GM21825 (cell line): ENCODE measurements at regions not wholly inside any gene's neighbourhood (a gene's known extent, or its start where the extent isn't known, plus 50 kb on each side); places are given as distances from the start of the nearest gene placed in this dataset.

Source experiments
- ATAC-seq: cut with Tn5 transposase; IDR thresholded peaks from one replicate; pipeline ENCODE4 v1.9.1; 2021; ENCODE audit warnings: mild to moderate bottlenecking, moderate library complexity; ENCODE audit not compliant: unreplicated experiment

DNA sequence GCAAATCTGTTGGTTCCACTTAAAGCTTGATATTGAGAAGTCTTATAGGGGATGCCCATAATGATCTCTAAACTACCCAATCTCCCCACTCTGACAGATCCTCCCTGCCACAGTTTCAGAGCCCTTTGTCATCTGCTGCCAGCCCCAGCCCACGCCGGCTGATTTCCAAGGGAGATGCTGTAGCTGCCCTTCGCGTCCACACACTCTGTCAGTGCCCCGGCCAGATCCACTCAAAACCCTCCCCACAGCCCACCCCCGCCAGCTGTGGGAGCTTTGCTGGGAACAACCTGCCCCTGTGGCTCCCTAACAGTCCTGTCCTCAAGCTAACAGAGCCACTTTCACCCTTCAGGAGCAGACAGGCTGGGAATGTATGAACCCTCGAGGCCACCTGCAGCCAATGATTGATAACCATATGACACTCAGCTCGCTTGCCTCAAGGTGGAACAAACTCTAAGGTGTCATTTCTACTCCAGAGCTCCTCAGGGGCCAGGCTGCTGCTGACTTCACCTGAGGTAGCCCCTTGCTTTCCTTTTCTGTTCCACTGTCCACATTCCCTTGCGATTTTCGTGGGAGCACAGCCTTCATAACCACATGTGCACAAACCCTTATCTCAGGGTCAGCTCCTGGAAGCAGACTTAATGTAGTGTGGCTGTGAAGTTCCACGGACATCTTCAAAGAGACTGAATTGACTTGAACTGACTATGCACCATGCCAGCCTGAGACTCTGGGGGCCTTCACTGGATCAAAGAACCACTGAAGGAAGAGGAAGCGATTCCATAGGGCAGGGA is 92.6 kb upstream of the LGALSL start:
- no peak for ATAC-seq

DNA sequence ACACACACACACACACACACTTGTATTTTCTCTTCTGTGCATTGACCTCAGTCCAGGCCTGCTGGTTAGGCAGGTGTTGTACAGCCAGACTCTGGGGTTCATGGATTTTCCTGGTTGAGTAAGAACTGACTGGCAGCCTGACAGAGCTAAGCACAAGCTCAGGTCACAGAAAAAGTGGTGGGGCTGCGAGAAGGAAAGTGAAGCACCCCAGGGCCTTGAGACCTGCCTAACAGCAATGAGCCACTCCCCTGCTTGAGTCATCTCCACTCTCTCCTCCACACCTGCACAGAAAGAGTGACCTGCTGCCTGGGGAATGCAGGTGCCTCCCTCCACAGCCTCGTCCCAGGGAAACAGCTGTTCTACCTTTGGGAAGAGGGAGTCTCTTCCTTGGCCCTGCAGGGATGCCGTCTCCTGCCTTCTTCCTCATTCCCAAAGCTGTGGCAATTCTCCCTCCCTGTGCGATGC is 91.4 kb upstream of the LGALSL start:
- no peak for ATAC-seq

DNA sequence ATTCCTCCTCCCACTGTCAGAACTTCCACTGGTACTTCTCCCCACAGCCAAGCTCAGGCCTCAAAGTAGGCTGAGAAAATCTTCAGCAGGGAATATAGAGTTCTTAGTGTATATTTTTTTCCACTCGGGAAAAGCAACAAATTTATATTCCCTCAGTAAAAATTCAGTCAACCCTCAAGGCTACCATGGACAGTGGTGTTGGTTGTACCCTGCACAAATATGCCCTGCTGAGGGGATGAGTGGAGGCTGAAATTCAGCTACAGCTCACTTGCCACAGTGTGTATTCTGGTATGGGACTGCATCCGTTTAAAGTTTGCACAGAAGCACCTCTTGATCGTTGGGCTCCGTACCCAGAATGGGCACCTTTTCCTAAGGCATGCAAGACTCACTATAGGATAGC is 90.8 kb upstream of the LGALSL start:
- no peak for ATAC-seq

DNA sequence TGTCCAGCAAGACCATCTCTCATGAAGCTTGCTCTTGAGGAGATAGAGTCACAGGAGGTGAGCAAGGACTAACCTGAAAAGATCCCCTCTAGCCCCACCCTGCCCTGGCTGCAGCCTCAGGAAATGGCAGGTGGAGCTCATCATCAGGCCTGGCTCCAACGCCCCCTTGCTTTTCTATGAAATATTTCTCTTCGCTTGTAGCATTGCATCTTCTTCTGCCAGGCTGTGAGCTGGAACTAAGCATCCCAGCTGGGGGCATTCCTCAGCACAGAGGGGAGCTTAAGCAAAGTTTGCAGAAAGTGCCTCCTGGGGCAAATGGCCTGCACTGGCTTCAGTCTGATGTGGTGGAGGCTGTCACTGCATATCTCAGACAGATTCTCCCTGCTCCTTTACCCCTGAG is 90.1 kb upstream of the LGALSL start:
- ATAC-seq: no peak

DNA sequence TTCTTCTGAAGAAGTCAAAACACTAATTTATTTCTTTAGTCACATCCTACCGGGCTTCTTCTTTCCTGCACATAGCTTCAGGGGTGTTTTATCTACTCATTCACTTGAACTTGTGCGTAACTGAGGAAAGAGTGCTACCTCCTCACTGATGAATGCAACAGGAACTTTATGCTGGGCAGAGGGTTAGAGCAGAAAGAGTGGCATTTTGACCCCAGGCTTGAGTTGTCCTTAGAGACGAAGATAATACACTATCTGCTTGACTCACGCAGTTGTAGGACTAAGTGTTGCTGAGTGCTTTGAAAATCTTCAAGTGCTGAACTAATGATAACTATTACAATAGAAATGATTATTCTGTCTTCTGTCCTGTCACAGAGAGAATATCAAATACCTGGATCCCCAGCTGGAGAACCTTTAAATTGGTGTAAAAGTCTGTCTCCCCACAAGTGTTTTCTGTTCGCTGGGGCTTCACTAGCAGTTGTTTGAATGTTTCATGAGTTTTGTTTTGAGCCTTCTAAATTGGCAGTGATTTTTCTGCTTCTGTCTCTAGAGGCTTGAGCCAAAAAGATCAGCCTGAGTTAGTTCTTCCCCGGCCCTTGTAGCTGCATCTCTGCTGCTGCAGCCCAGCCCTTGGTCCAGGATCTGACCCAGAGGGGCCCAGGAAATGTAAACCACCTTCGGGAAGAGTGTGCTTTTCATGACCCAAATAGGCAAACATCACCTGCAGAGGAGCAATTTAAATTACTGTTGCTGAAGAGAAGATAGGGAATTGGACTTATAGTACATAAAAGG is 86.3 kb upstream of the LGALSL start:
- no peak for ATAC-seq

DNA sequence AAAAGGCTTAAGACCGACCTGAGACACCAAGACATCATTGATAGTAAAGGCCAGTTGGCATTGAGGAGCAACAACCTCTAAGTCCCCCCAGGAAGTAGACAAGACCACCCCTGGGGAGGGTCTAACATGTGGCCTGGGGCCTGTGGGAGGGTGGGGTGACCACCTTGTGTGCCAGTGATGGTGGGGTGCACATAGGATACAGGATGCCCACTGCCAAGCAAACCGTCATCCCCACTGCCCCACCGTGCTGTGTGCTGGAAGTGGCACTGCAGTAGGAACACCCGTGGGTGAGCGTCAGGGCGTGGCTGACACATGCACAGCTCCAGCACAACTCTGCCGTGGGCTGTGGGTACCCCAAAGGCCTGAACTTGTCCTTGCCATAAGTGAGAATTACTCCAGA is 84.3 kb upstream of the LGALSL start:
- ATAC-seq: no peak

DNA sequence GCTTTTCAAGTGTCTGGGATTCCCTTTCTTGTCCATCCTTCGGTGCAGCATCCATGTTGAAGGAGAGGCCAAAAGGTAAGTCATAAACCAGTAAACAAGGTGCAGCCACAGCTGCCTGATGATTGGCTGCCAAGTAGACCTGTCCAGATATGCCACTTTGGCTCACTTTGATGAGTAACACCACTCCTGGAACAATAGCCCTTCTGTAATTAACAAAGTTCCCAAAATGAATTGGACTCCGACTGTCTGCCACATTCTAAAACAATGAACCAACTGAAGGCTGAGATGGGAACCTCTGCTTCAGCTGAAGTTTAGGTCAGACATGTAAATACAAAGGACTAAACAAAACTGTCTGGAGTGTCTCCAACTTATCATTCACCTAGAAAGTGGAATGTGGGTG is 82.2 kb upstream of the LGALSL start:
- ATAC-seq: no peak

DNA sequence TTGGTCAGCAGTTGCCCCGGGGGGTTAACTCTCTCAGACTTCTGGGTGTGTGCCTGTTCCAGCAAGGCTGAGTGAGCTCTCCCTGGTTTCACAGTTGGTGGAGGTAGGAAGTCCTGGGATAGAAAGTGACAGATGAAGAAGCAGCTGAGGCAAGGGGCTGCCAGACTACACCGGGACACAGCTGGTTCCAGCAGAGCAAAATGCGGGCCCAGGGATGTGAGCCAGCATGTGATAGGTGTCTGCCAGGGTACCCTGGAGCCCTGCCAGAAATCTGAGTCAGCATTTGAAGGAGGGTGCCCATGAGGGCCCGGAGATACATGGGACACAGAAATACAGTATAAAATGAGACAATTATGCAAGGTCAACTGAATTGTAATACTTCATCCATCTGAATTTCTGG is 79.3 kb upstream of the LGALSL start:
- no peak for ATAC-seq

DNA sequence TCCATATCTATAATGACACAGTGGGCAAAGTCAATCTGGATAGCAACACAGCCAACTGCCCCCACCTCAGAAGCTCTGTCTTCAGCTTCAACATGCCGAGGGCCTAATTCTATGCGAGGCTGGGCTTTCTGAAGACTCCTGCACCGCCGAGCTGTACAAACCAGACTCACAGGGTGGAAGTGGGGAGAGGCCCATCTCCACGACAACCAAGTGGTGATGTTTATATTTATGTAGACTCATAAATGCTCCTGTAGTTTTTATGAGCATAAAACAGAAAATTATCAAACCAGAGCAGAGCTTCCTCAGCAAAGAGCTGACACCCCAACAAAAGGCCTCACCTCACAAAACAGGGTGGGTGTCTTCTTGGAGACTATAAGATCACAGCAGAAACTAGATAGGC is 77.0 kb upstream of the LGALSL start:
- no peak for ATAC-seq

DNA sequence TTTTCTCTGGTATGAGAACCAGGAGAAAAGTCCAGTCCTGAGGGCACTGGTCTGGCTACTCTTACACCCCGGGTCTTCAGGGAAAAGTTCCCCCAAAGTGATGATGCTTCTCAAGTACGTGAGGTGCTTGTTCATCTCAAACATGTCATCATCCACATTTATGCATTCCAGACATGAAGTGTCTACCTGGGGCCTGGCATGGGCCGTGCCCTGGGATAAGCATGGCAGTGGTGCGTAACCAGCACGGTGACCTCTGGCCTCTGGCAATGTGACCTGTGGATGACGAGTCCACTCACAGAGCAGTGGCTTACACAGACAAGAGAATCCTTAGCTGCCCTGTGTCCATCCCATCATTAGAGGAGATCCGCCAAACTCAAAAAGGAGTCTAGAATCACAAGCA is 74.8 kb upstream of the LGALSL start:
- ATAC-seq: no peak

DNA sequence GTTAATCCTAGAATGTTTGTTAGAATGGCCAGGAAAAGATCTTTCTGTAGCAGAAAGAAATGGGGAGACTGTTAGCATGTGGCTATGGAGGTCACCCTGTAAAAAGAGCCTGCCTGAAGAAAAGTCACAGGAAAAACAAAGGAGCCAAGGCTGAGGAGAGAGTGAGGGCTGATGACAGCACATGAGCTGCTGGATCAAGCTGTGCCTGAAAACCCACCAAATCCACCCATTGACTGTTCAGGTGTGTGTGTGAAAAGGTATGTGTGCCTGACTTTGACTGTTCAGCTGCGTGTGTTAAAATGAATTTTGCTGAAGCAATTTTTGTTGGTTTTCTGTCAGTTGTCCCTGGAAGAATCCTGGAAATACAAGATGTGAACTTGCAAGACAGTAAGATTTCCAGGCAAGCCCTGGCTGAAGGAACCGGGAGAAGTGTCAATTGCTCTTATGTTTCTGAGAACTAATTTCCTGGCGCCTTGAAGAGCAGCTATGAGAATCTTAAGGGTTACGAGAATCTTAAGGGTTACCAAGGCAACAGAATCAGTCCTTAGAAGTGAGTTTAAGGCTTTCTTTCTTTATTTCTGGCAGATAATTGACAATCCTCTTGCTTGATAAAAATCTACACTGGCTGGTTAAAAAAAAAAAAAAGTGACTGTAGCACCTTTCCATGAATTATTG is 73.0 kb upstream of the LGALSL start:
- ATAC-seq: no peak

DNA sequence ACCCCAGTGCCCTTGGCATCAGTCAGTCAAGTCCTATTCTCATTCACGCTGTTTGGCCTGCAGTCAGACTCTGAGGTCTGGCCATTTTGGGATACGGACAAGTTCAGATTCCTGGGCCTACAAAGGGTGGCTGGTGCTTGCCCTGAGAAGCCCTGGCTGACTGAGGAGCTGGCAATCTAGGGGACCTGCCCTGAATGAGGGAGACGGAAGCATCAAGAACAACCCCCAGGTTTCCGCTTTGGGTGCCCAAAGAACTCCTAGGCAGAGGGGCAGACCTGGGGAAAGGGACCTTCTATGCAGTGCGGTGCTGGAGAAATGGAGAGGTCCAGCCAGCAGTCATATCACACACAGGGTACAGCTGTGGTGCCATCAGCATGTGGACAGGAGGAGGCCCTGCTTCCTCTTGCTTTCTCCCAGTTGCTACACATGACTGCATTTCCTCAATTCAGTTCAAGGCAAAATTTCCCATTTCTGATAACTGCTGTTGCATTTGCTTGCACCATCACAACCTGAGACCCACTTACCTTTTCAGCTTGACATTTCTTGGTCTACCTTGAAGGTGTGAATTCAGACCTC is 70.9 kb upstream of the LGALSL start:
- no peak for ATAC-seq

DNA sequence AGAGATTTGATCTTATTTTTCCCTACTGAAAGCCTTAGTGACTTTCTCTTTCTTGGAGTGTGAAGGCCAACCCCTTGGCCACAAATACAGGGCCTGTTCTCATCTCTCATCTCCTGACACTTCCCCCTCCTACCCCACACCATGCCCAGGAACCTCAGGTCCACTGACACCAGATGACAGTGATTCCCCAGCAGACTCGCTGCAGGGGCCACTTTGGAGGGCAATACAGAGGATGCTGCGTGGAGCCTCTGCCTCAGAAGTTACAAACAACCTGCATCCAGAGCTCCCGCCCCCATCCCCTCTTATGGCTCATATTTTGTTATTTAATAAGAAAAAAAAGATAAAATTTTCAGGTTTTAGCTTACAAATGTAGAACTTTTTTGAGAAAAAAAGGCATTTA is 70.1 kb upstream of the LGALSL start:
- ATAC-seq: no peak

DNA sequence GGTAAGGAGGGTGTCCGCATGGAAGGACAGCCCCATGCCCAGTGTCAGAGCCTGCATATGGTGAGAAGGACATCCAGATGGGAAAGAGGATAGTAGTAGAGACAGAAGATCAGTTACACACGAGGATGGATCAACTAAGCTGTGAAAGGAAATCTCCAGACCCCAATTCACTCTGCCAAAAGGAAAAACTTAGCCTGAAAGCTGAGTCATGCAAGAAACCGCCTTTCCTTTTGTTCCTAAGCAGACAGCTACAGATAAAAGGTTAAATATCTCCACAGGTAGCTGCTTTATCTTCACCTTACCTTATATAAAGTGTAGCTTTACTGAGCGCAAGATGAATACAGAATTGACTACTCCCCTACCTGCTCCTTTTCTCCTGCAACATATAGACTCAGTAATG is 67.3 kb upstream of the LGALSL start:
- ATAC-seq: no peak

DNA sequence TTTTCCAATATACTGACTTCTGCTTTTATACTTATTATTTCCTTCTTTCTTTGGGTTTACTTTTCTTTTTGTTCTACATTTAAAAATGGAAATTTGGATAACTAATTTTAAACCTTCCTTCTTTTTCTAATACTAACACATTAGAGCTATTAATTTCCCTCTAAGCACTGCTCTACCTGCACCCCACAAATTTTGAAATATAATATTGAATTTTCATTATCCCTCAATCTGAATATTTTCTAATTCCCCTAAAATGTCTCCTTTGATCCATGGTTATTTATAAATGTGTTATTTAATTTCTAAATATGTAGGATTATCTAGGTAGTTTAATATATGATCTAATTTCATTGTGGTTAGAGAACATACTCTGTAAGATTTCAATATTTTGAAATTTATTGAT is 63.4 kb upstream of the LGALSL start:
- no peak for ATAC-seq

DNA sequence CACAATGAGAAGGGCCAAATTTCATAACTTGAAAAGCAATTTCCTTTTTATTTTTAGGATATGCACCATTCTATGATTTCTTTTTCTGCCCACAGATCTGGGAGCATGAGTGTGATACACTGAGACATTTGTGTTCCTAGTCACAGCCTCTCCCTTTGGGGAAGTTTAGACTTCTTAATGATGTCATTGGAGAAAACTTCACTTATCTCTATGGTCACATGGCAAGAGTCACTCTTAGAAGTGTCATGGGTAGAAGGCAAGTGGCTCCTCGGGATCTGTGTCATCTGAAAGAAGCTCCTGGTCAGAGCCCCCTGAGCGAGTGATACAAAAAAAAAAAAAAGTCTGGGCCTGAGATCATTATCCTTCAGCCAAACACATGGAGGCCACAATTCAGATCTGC is 62.5 kb upstream of the LGALSL start:
- no peak for ATAC-seq

DNA sequence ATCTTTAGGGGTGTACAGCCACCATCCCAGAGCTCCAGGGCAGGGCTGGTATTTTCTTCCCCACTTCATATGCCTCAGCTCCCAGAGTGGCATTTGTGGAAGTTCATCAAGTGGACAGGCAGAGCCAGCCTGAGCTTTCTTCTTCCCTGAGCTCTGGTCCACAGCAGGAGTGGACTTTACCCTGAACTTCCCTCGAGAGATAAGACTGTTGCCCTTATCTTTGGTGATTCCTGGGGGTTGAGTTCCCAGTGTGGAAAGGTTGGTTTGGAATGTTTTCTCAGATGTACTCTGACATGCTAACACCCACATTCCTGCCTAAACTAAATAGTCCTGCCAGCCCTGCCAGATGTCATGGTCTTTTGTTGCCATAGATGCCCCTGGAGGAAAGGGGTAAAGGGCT is 62.0 kb upstream of the LGALSL start:
- ATAC-seq: no peak

DNA sequence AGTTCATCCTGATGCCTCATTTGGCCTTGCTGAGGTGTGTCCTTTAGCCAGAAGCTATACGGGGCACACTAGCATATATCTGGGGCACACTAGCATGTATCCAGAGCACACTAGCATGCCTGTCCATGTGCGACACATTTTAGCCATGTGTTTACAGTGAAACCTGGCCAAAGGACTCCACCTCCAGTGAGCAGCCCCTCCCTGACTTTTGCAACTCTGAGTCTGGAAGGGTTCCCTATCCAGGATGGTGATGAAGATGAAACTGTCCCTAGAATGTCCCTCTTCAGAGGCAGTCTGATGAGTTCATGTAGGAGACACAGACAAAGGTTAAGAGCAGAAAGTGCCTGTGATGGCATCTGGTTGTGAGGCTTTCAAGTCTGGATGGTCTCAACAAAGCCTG is 61.4 kb upstream of the LGALSL start:
- ATAC-seq: no peak

DNA sequence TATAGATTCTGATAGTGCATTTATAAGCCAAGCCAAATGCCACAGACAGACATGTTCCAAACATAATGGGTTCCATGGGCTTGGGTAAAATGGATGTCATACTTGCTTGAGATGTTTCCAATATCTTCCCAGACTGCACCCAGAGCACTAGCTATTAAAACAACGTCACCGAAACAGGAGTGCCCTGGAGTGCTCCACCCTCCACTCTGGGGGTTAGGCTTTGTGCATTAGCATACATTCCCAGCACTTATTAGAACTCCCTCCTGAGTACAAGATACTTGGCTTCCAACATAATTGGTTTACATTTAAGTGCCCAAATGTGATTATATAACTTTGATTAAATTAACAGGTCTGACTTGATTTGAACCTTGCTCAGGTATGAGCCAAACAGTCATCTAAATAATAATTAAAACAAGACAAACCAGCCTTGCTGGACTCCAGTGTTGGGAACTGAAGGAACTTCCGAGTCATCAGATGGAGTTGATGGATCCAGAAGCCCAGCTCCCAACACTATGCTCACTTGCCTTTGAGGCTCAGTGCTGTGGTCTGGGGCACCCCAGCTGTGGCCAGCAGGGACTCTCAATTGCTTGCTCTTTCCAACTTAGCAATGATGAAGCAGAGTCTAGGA is 60.5 kb upstream of the LGALSL start:
- ATAC-seq: no peak

DNA sequence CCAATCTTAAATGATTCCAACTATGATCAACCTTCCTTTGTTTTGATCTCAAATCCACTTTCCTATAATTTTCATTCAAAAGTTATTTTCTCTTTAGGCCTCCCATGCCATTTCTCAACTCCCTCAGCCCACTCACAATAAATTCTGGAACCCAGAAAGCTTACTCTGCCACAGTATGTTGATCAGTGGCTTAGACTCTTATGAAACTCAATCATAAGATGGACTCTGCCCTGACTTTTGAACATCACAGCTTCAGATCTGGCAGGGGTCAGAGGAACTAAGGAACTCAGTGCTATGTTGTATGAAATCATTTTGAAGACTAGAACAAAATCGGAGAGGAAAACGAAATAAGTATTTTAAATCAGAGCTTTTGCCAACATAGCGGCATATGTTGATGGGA is 59.8 kb upstream of the LGALSL start:
- ATAC-seq: no peak

DNA sequence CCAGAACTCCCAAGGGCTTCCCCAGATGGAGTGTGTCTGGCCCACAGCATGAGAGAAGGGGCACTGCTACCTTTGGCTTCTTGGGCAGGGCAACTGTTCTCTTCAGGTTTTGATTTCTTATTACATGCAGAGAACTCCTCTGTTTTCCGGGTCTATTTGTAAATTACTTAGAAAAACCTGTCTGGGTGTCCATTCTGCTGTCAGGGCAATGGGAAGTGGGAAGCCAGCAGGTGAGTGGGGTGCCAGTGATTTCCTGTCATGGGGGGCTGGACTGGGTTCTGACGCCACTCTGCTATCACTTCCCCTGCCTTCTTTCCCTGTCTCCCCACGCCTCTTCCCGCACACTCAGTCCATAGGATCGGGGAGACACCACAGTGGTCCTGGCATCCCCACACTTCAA is 58.0 kb upstream of the LGALSL start:
- no peak for ATAC-seq
